ENCODE measurements at regions not wholly inside any gene's neighbourhood (a gene's known extent, or its start where the extent isn't known, plus 50 kb on each side); places are given as distances from the start of the nearest gene placed in this dataset.

- no peak for DNase-seq
- H3K27ac ChIP-seq = no peak overlapping the region
- H3K36me3 ChIP-seq (replicated peaks in 1 of 2; ENCODE audit: insufficient read depth in 1 of 2, low read depth in 2 of 2) = no peaks in the 10 kb centered on the region
- no peak overlapping the region for H3K4me3 ChIP-seq
- H3K27me3 ChIP-seq = no peaks in the 10 kb centered on the region
- TF ChIP-seq CTCF (IDR thresholded peaks at IDR 0.05) = no peak
- TF ChIP-seq POLR2A (IDR thresholded peaks at IDR 0.05) = no peak
- H3K4me1 ChIP-seq = no peaks in the 10 kb centered on the region
- intact Hi-C loops (cut with DNase I) = no loop called here
- no peaks in the 10 kb centered on the region for H3K9me3 ChIP-seq
- ATAC-seq = no peak
These were observed 297.3 kb downstream of the IKZF2 start for GRCh38 chr2:212854116-212854515.

GRCh38 chr2:212845941-212846340, 305.5 kb downstream of the IKZF2 start:
- H3K27me3 ChIP-seq = no peaks in the 10 kb centered on the region
- intact Hi-C loops (cut with DNase I) = no loop called here
- ATAC-seq (no peak), DNase-seq (no peak)
- no peaks in the 10 kb centered on the region for H3K4me1 ChIP-seq
- no peak overlapping the region for H3K27ac ChIP-seq
- 48 to 58% methylated on average over 4 of the region's 4 CpGs for WGBS, 2 donors
- no peak overlapping the region for H3K4me3 ChIP-seq
- H3K36me3 ChIP-seq (replicated peaks in 1 of 2; ENCODE audit: insufficient read depth in 1 of 2, low read depth in 2 of 2) = no peaks in the 10 kb centered on the region
- TF ChIP-seq CTCF (IDR thresholded peaks at IDR 0.05) (no peak), POLR2A (IDR thresholded peaks at IDR 0.05) (no peak)
- no peaks in the 10 kb centered on the region for H3K9me3 ChIP-seq

GRCh38 chr2:212843409-212844199, 305.0 kb upstream of the ERBB4 start:
- intact Hi-C loops (cut with DNase I) = no loop called here
- Histone ChIP-seq H3K27me3 (no peaks in the 10 kb centered on the region), H3K36me3 (replicated peaks in 1 of 2; ENCODE audit: insufficient read depth in 1 of 2, low read depth in 2 of 2) (no peaks in the 10 kb centered on the region), H3K9me3 (no peaks in the 10 kb centered on the region), H3K4me1 (no peaks in the 10 kb centered on the region), H3K27ac (no peak overlapping the region), H3K4me3 (no peak overlapping the region)
- ATAC-seq = no peak
- 45 to 54% methylated on average over 3 of the region's 3 CpGs for WGBS, 2 donors
- no peak for TF ChIP-seq POLR2A (IDR thresholded peaks at IDR 0.05)
- no peak for TF ChIP-seq CTCF (IDR thresholded peaks at IDR 0.05)
- no peak for DNase-seq

- Histone ChIP-seq H3K4me3 (no peak overlapping the region), H3K27me3 (no peaks in the 10 kb centered on the region), H3K27ac (no peak overlapping the region), H3K9me3 (no peaks in the 10 kb centered on the region), H3K36me3 (replicated peaks in 1 of 2; ENCODE audit: insufficient read depth in 1 of 2, low read depth in 2 of 2) (no peaks in the 10 kb centered on the region), H3K4me1 (no peaks in the 10 kb centered on the region)
- WGBS, 2 donors = 75 to 89% methylated on average over 2 of the region's 2 CpGs
- intact Hi-C loops (cut with DNase I) = no loop called here
- TF ChIP-seq POLR2A (IDR thresholded peaks at IDR 0.05) (no peak), CTCF (IDR thresholded peaks at IDR 0.05) (no peak)
- ATAC-seq (no peak), DNase-seq (no peak)
These were observed 304.1 kb upstream of the ERBB4 start for GRCh38 chr2:212842544-212843185.

- H3K4me3 ChIP-seq = no peak overlapping the region
- intact Hi-C loops (cut with DNase I) = no loop called here
- 58% methylated on average over 8 of the region's 8 CpGs for WGBS, 2 donors
- no peaks in the 10 kb centered on the region for H3K36me3 ChIP-seq (replicated peaks in 1 of 2; ENCODE audit: insufficient read depth in 1 of 2, low read depth in 2 of 2)
- no peaks in the 10 kb centered on the region for H3K4me1 ChIP-seq
- TF ChIP-seq CTCF (IDR thresholded peaks at IDR 0.05) = no peak
- TF ChIP-seq POLR2A (IDR thresholded peaks at IDR 0.05) = no peak
- H3K27me3 ChIP-seq = no peaks in the 10 kb centered on the region
- H3K27ac ChIP-seq = no peak overlapping the region
- H3K9me3 ChIP-seq = no peaks in the 10 kb centered on the region
- ATAC-seq (no peak), DNase-seq (no peak)
These were observed 302.9 kb upstream of the ERBB4 start for GRCh38 chr2:212841460-212841859.
